Panc1 (cell line): ENCODE measurements at regions not wholly inside any gene's neighbourhood (a gene's known extent, or its start where the extent isn't known, plus 50 kb on each side); places are given as distances from the start of the nearest gene placed in this dataset.

Source experiments
- POLR2AphosphoS5 ChIP-seq: IDR thresholded peaks from 2 replicates; pipeline ENCODE4 v1.6.1; 2012; ENCODE audit warnings: mild to moderate bottlenecking, low read depth, low read length, moderate library complexity
- SIN3A ChIP-seq: IDR thresholded peaks from 2 replicates; pipeline ENCODE4 v1.6.1; 2012; ENCODE audit warnings: low read depth, mild to moderate bottlenecking, low read length, moderate library complexity, borderline replicate concordance; ENCODE audit not compliant: insufficient read depth
- TCF7L2 ChIP-seq: IDR thresholded peaks from 2 replicates; pipeline ENCODE4 v1.6.1; 2011; ENCODE audit warnings: mild to moderate bottlenecking, low read depth, low read length, inconsistent platforms
- TF ChIP-seq, protein P1 (sequence below): fragments of 450-650 bp; IDR thresholded peaks from 2 replicates; pipeline ENCODE4 v1.5.1; 2017; ENCODE audit warnings: mild to moderate bottlenecking
- TF ChIP-seq, protein P2 (sequence below), 2 experiments: IDR thresholded peaks; 2 replicates each; pipeline ENCODE4 v1.6.1; 2011 to 2012; ENCODE audit warnings: low read depth in 2 of 2, control low read depth in 1 of 2, low read length in 1 of 2, mild to moderate bottlenecking in 1 of 2, moderate library complexity in 1 of 2; ENCODE audit not compliant: insufficient read depth in 1 of 2

DNA sequence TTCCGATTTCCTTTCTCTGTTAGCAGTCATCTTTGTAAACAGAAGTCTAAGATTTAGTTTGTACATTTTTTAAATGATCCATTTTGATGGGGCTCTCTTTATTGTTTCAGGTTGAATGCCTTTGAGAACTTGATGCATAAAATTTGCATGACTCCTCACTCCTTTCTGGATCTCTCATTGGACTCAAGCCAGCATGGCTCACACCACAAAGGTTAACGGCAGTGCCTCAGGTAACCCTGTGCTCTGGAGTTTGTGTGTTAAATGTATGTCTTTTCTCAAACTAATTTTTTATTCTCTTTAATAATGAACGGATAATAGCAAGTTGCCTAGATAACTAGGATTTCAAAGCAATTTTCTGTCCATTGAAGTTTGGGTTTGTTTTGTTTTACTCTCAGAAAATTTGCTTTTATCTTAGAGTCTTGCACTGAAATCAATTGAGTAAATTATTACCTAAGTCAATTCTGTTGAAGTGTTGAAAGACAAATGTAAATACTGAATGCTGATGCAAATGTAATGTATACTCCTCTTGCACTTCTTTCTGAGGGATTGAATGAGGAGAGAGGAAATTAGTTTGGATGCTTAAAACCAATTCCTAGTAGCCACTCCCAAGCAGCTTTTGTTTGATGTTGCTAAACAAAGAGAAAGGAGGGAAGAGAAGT lies 164.6 kb upstream of the DMRT1 start:
- TF ChIP-seq, protein P1, sequence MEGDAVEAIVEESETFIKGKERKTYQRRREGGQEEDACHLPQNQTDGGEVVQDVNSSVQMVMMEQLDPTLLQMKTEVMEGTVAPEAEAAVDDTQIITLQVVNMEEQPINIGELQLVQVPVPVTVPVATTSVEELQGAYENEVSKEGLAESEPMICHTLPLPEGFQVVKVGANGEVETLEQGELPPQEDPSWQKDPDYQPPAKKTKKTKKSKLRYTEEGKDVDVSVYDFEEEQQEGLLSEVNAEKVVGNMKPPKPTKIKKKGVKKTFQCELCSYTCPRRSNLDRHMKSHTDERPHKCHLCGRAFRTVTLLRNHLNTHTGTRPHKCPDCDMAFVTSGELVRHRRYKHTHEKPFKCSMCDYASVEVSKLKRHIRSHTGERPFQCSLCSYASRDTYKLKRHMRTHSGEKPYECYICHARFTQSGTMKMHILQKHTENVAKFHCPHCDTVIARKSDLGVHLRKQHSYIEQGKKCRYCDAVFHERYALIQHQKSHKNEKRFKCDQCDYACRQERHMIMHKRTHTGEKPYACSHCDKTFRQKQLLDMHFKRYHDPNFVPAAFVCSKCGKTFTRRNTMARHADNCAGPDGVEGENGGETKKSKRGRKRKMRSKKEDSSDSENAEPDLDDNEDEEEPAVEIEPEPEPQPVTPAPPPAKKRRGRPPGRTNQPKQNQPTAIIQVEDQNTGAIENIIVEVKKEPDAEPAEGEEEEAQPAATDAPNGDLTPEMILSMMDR = no peak
- TF ChIP-seq POLR2AphosphoS5 = no peak
- TF ChIP-seq TCF7L2 = no peak
- TF ChIP-seq SIN3A = no peak
- TF ChIP-seq, protein P2, sequence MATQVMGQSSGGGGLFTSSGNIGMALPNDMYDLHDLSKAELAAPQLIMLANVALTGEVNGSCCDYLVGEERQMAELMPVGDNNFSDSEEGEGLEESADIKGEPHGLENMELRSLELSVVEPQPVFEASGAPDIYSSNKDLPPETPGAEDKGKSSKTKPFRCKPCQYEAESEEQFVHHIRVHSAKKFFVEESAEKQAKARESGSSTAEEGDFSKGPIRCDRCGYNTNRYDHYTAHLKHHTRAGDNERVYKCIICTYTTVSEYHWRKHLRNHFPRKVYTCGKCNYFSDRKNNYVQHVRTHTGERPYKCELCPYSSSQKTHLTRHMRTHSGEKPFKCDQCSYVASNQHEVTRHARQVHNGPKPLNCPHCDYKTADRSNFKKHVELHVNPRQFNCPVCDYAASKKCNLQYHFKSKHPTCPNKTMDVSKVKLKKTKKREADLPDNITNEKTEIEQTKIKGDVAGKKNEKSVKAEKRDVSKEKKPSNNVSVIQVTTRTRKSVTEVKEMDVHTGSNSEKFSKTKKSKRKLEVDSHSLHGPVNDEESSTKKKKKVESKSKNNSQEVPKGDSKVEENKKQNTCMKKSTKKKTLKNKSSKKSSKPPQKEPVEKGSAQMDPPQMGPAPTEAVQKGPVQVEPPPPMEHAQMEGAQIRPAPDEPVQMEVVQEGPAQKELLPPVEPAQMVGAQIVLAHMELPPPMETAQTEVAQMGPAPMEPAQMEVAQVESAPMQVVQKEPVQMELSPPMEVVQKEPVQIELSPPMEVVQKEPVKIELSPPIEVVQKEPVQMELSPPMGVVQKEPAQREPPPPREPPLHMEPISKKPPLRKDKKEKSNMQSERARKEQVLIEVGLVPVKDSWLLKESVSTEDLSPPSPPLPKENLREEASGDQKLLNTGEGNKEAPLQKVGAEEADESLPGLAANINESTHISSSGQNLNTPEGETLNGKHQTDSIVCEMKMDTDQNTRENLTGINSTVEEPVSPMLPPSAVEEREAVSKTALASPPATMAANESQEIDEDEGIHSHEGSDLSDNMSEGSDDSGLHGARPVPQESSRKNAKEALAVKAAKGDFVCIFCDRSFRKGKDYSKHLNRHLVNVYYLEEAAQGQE (IDR thresholded peaks at IDR 0.05; ENCODE audit: insufficient read depth in 1 of 2, low read depth in 2 of 2, low read length in 1 of 2) = no peak
